Activated CD4-positive, alpha-beta T cell treated with anti-CD3 and anti-CD28 coated beads, Interleukin-2, amount 10 ng/mL, durations not matched to agents 24 days and 14 days (primary cell): ENCODE measurements at regions not wholly inside any gene's neighbourhood (a gene's known extent, or its start where the extent isn't known, plus 50 kb on each side); places are given as distances from the start of the nearest gene placed in this dataset.

Source experiments
- DNase-seq: peaks from one replicate; pipeline ENCODE4 v3.0.0; 2022
- H3K27ac Mint-ChIP-seq: one replicate; pipeline ENCODE4 v1.8.0; 2022; ENCODE audit warnings: mild to moderate bottlenecking, mixed read lengths
- H3K27me3 Mint-ChIP-seq: one replicate; pipeline ENCODE4 v1.8.0; 2022; ENCODE audit warnings: mixed read lengths
- H3K36me3 Mint-ChIP-seq: one replicate; pipeline ENCODE4 v1.8.0; 2022; ENCODE audit warnings: low read depth, mild to moderate bottlenecking, mixed read lengths
- H3K4me1 Mint-ChIP-seq: one replicate; pipeline ENCODE4 v1.8.0; 2021; ENCODE audit warnings: mixed read lengths
- H3K4me3 Mint-ChIP-seq: one replicate; pipeline ENCODE4 v1.8.0; 2022; ENCODE audit warnings: mild to moderate bottlenecking, moderate library complexity, mixed read lengths
- H3K9me3 Mint-ChIP-seq: one replicate; pipeline ENCODE4 v1.8.0; 2021; ENCODE audit warnings: mixed read lengths
- intact Hi-C: fragments of 100-400 bp; cut with micrococcal nuclease; formaldehyde crosslinking; loops from one replicate; pipeline ENCODE4 v1.15.1; 2023

- peaks cover 3% of the 10 kb centered on the region for H3K27me3 Mint-ChIP-seq
- intact Hi-C loops = no loop called here
- no peak for DNase-seq
- H3K4me3 Mint-ChIP-seq = no peak overlapping the region
- H3K27ac Mint-ChIP-seq = no peak overlapping the region
- H3K36me3 Mint-ChIP-seq = no peaks in the 10 kb centered on the region
- peaks cover 8% of the 10 kb centered on the region for H3K9me3 Mint-ChIP-seq
- no peaks in the 10 kb centered on the region for H3K4me1 Mint-ChIP-seq
These were observed 555.8 kb upstream of the CLINT1 start for GRCh38 chr5:158414780-158415179.

- intact Hi-C loops = no loop called here
- DNase-seq = no peak
- Mint-ChIP-seq H3K36me3 (no peaks in the 10 kb centered on the region), H3K27me3 (peaks cover 3% of the 10 kb centered on the region), H3K4me3 (no peak overlapping the region), H3K4me1 (no peaks in the 10 kb centered on the region), H3K27ac (no peak overlapping the region), H3K9me3 (peaks cover 8% of the 10 kb centered on the region)
These were observed 555.4 kb upstream of the CLINT1 start for GRCh38 chr5:158414333-158414762.

DNA sequence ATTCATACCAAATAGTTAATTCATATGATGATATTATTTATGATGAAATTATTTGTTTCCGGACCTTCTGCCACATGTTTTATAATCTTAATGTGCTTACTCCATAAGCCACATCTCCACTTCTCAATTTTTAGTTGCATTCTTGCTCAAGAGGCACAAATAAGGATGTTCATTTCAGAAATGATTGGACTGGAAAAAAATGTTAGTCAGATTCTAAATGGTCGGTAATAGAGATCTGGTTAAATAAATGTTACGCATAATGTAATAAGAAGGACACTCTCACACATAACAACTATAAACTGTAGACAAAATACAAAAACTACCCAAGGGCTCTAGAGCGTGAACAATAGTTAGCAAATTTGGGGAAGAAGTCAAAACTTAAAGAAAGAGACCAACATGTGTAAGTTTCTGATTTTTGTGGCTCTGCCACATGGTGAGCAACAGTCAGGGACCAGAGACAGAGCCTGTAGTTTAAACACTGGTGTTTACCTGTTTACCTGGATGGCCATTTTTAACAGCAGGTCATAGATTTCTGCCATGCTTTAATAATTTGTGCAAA lies 554.3 kb upstream of the CLINT1 start:
- Mint-ChIP-seq H3K4me3 (no peak overlapping the region), H3K27me3 (peaks cover 3% of the 10 kb centered on the region), H3K27ac (no peak overlapping the region), H3K36me3 (no peaks in the 10 kb centered on the region), H3K9me3 (peaks cover 8% of the 10 kb centered on the region), H3K4me1 (no peaks in the 10 kb centered on the region)
- no peak for DNase-seq
- intact Hi-C loops = no loop called here

- Mint-ChIP-seq H3K4me3 (no peak overlapping the region), H3K4me1 (no peaks in the 10 kb centered on the region), H3K27ac (no peak overlapping the region), H3K27me3 (peaks cover 3% of the 10 kb centered on the region), H3K9me3 (peaks cover 7% of the 10 kb centered on the region), H3K36me3 (no peaks in the 10 kb centered on the region)
- intact Hi-C loops = no loop called here
- no peak for DNase-seq
These were observed 552.0 kb upstream of the CLINT1 start for GRCh38 chr5:158410976-158411375.

- Mint-ChIP-seq H3K27me3 (peaks cover 1% of the 10 kb centered on the region), H3K4me1 (no peaks in the 10 kb centered on the region), H3K4me3 (no peak overlapping the region), H3K27ac (no peak overlapping the region), H3K36me3 (no peaks in the 10 kb centered on the region), H3K9me3 (peaks cover 6% of the 10 kb centered on the region)
- intact Hi-C loops = no loop called here
- no peak for DNase-seq
These were observed 550.6 kb upstream of the CLINT1 start for GRCh38 chr5:158409507-158409906.

DNA sequence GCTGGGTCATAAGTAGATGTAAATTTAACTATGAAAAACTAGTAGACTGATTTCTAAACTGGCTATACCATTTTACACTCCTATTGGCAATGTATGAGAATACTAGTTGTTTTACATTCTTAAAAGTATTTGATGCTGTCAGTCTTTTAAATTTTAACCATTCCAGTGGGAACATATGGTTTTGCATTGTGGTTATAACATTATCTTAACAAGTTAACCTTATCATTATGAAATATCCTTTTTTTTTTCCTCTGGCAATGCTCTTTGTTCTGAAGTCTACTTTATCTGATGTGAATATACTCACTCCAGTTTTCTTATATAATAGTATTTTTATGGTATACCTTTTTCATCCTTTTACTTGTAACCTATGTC lies 548.9 kb upstream of the CLINT1 start:
- Mint-ChIP-seq H3K4me1 (no peaks in the 10 kb centered on the region), H3K27ac (no peak overlapping the region), H3K36me3 (no peaks in the 10 kb centered on the region), H3K9me3 (peaks cover 14% of the 10 kb centered on the region), H3K4me3 (no peak overlapping the region), H3K27me3 (peaks cover 1% of the 10 kb centered on the region)
- intact Hi-C loops = no loop called here
- DNase-seq = no peak

DNA sequence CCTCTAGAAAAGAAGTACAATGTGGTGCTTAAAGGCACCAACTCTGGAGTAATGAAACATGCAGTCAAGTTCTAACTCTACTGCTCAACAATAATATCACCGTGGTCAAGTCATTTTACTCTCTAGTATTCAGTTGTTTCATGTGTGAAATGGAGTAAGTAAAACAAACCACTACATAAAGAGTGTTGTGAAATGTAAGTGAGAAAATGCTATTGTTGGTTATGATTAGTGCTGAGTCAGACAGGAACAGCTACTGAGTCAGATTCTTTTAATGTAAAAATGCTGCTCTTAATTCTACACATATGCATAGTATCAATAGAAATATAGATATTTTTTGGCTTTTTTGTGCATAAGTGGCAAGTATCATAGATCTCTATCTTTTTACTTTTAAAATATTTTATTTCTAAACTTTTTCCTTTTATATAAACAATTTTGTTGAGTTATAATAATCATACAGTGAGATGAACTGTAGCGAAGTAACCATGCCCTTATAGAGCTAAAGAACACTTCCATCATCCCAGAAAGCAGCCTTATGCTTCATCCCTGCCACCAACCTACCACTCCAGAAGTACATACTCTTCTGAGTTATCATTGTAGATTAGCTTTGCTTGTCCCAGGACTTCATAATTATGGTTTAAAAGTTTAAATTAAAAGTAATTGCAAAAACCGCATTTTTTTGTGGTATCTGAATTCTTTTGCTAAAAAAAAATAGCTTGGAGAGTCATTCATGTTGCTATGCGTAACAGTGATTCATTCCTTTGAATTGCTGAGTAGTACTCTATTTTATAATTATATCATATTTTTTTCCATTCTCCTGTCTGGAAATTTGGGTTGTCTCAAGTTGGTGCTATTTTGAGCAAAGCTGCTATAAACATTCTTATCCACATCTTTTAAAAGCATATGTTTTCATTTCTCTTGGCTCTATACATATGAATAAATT lies 548.2 kb upstream of the CLINT1 start:
- intact Hi-C loops = no loop called here
- no peaks in the 10 kb centered on the region for H3K36me3 Mint-ChIP-seq
- no peak for DNase-seq
- H3K27me3 Mint-ChIP-seq = peaks cover 1% of the 10 kb centered on the region
- H3K27ac Mint-ChIP-seq = no peak overlapping the region
- H3K4me3 Mint-ChIP-seq = no peak overlapping the region
- peaks cover 14% of the 10 kb centered on the region for H3K9me3 Mint-ChIP-seq
- H3K4me1 Mint-ChIP-seq = no peaks in the 10 kb centered on the region

- intact Hi-C loops = no loop called here
- Mint-ChIP-seq H3K9me3 (peaks cover 23% of the 10 kb centered on the region), H3K4me1 (no peaks in the 10 kb centered on the region), H3K4me3 (no peak overlapping the region), H3K36me3 (no peaks in the 10 kb centered on the region), H3K27ac (no peak overlapping the region), H3K27me3 (no peaks in the 10 kb centered on the region)
- DNase-seq = no peak
These were observed 539.6 kb upstream of the CLINT1 start for GRCh38 chr5:158398360-158399201.

GRCh38 chr5:158397278-158397677 lies 538.3 kb upstream of the CLINT1 start:
- Mint-ChIP-seq H3K27me3 (no peaks in the 10 kb centered on the region), H3K27ac (no peak overlapping the region), H3K9me3 (peaks cover 15% of the 10 kb centered on the region), H3K36me3 (no peaks in the 10 kb centered on the region), H3K4me1 (no peaks in the 10 kb centered on the region), H3K4me3 (no peak overlapping the region)
- DNase-seq = no peak
- intact Hi-C loops = no loop called here

DNA sequence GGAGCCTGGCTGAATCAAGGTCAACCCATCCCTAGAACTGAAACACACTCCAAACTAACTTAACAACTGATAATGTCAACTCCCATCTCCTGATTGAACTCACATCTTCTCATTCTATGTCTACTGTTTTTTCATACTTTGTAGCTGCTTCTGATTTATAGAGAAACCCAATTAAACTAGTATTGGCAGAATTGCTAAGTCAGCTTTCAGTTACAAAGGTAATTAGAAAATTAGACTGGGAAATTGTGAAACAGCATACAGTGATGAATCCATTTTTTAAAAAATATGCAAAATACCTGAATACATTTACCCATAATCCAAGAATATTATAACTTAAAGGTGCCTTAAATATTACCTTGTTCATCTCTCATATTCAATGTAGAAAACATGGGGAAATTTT lies 535.2 kb upstream of the CLINT1 start:
- Mint-ChIP-seq H3K4me1 (no peaks in the 10 kb centered on the region), H3K9me3 (peaks cover under 1% of the 10 kb centered on the region), H3K4me3 (no peak overlapping the region), H3K36me3 (no peaks in the 10 kb centered on the region), H3K27ac (no peak overlapping the region), H3K27me3 (no peaks in the 10 kb centered on the region)
- intact Hi-C loops = no loop called here
- DNase-seq = no peak

DNA sequence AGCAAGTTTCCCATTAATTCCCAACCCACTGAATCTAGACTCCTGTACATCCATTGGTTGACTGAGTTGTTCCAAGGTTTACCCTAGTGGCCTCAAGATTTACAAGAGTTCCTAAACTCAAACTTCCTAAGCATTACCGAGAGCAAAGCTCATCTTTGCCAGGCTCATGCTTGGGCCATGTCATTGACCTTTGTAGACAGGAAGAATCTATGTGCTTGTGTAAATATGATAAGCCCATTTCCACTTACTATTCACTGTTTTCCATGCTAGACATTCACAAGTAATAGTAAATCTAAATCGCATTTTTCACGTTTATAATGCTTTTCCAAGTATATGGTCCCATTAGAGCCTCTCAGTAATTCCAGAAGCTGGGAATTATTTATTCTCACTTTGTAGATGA lies 534.5 kb upstream of the CLINT1 start:
- no peaks in the 10 kb centered on the region for H3K27me3 Mint-ChIP-seq
- DNase-seq = no peak
- no peaks in the 10 kb centered on the region for H3K36me3 Mint-ChIP-seq
- H3K4me3 Mint-ChIP-seq = no peak overlapping the region
- no peaks in the 10 kb centered on the region for H3K4me1 Mint-ChIP-seq
- intact Hi-C loops = no loop called here
- H3K27ac Mint-ChIP-seq = no peak overlapping the region
- H3K9me3 Mint-ChIP-seq = no peaks in the 10 kb centered on the region

DNA sequence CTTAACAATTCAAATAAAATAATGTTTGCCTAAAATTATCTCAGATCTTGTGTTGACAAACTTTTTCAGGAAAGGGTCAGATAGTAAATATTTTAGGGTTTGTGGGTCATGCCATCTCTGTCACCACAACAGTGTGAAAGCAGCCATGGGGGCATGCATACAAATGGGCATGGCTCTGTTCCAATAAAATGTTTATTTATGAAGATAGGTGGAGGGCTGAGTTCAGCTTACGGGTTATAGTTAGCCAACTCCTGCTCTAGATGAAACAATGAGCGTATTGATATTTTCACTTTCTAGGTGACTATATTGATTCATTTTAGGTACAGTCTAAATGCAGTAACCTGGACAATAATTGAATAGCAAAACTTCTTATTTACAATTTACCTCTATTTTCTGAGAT lies 533.8 kb upstream of the CLINT1 start:
- intact Hi-C loops = no loop called here
- Mint-ChIP-seq H3K36me3 (no peaks in the 10 kb centered on the region), H3K4me3 (no peak overlapping the region), H3K27ac (no peak overlapping the region), H3K4me1 (no peaks in the 10 kb centered on the region), H3K27me3 (no peaks in the 10 kb centered on the region), H3K9me3 (no peaks in the 10 kb centered on the region)
- DNase-seq = no peak

GRCh38 chr5:158390577-158390976 lies 531.6 kb upstream of the CLINT1 start:
- H3K4me1 Mint-ChIP-seq = no peaks in the 10 kb centered on the region
- intact Hi-C loops = no loop called here
- no peak overlapping the region for H3K4me3 Mint-ChIP-seq
- no peaks in the 10 kb centered on the region for H3K27me3 Mint-ChIP-seq
- DNase-seq = no peak
- no peaks in the 10 kb centered on the region for H3K36me3 Mint-ChIP-seq
- peaks cover 5% of the 10 kb centered on the region for H3K9me3 Mint-ChIP-seq
- H3K27ac Mint-ChIP-seq = no peak overlapping the region

DNA sequence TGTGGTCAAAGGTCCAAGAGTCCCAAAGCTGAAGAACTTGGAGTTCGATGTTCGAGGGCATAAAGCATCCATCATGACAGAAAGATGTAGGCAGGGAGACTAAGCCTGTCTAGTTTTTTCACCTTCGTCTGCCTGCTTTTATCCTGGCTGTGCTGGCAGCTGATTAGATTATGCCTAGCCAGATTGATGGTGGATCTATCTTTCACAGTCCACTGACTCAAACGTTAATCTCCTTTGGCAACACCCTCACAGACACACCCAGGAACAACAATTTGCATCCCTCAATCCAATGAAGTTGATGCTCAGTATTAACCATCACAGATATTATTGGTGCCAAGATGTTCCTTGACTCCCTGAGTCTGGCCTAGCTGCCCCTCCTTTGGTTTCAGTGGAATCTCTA lies 530.8 kb upstream of the CLINT1 start:
- intact Hi-C loops = no loop called here
- DNase-seq = no peak
- Mint-ChIP-seq H3K27me3 (no peaks in the 10 kb centered on the region), H3K4me3 (no peak overlapping the region), H3K27ac (no peak overlapping the region), H3K9me3 (peaks cover 8% of the 10 kb centered on the region), H3K36me3 (no peaks in the 10 kb centered on the region), H3K4me1 (no peaks in the 10 kb centered on the region)
